ENCODE measurements at regions not wholly inside any gene's neighbourhood (a gene's known extent, or its start where the extent isn't known, plus 50 kb on each side); places are given as distances from the start of the nearest gene placed in this dataset.

DNA sequence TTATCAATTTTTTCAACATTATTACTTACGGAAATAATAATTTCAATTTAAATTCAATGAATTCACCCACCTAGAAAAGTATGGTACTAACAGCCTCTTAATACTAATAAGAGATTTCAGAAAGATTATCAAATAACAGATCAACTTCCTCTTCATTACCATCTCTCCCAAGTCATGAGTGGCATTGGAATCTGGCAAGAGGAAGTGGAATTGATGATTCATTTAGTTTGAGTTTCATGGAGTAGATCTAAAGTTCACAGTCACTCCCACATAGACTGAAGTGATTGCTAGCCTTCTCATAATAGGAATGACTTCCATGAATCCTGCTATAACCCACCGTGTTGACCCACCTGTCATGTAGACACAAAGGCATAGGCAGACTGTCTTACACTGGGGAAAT lies 77.7 kb upstream of the WDR75 start:
- TF ChIP-seq, protein P1, sequence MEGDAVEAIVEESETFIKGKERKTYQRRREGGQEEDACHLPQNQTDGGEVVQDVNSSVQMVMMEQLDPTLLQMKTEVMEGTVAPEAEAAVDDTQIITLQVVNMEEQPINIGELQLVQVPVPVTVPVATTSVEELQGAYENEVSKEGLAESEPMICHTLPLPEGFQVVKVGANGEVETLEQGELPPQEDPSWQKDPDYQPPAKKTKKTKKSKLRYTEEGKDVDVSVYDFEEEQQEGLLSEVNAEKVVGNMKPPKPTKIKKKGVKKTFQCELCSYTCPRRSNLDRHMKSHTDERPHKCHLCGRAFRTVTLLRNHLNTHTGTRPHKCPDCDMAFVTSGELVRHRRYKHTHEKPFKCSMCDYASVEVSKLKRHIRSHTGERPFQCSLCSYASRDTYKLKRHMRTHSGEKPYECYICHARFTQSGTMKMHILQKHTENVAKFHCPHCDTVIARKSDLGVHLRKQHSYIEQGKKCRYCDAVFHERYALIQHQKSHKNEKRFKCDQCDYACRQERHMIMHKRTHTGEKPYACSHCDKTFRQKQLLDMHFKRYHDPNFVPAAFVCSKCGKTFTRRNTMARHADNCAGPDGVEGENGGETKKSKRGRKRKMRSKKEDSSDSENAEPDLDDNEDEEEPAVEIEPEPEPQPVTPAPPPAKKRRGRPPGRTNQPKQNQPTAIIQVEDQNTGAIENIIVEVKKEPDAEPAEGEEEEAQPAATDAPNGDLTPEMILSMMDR (IDR thresholded peaks at IDR 0.05), result no peak
- TF ChIP-seq ZFX (IDR thresholded peaks at IDR 0.05; ENCODE audit: borderline replicate concordance), result no peak

Measured in 22Rv1 (cell line).